GM20000 (cell line): ENCODE measurements at regions not wholly inside any gene's neighbourhood (a gene's known extent, or its start where the extent isn't known, plus 50 kb on each side); places are given as distances from the start of the nearest gene placed in this dataset.

Experiments used
- DNase-seq: peaks from one replicate; pipeline ENCODE4 v3.0.0; 2012; ENCODE audit warnings: low spot score
- CTCF ChIP-seq: IDR thresholded peaks from 2 replicates; pipeline ENCODE4 v1.5.1; 2012; ENCODE audit warnings: mild to moderate bottlenecking, control low read depth; ENCODE audit errors: extremely low read depth, missing control alignments

GRCh38 chr7:106987777-106988176 is 56.7 kb upstream of the PRKAR2B start:
- TF ChIP-seq CTCF: no peak
- no peak for DNase-seq

GRCh38 chr7:106992511-106992910 is 52.0 kb upstream of the PRKAR2B start:
- no peak for DNase-seq
- TF ChIP-seq CTCF: no peak
